ENCODE measurements at regions not wholly inside any gene's neighbourhood (a gene's known extent, or its start where the extent isn't known, plus 50 kb on each side); places are given as distances from the start of the nearest gene placed in this dataset.

DNA sequence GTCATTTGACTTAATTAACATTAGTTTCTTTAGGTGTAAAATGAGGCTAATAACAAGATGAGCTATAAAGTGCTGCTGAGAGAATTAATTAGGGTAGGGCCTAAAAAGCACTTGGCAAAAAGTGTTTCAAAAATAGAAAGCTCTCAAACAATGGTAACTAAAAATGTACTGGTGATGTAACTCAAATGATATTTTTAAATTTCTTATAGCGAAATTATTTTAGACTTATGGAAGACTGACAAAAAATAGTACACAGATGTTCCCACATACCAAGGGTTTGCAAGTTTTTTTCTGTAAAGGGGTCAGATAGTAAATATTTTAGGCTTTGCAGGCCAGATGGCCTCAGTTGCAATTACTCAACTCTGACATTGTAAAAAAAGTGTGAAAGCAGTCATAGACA is 190.7 kb upstream of the UFL1 start:
- no peaks in the 10 kb centered on the region for H3K79me2 ChIP-seq (ENCODE audit: control insufficient read depth, insufficient read depth, low read length)
- TF ChIP-seq MYC (IDR thresholded peaks at IDR 0.05; ENCODE audit: low read depth, low read length): no peak
- TF ChIP-seq EZH2 (IDR thresholded peaks at IDR 0.05; ENCODE audit: borderline replicate concordance, low read depth, low read length, severe bottlenecking): no peak
- no peak for TF ChIP-seq POLR2AphosphoS5 (IDR thresholded peaks at IDR 0.05; ENCODE audit: insufficient read depth, low read depth, low read length)
- no peak for TF ChIP-seq FOS (IDR thresholded peaks at IDR 0.05; ENCODE audit: borderline replicate concordance, insufficient read depth, low read length)
- no peak for TF ChIP-seq JUN (IDR thresholded peaks at IDR 0.05; ENCODE audit: borderline replicate concordance, insufficient read depth, insufficient read length, low read depth)
- TF ChIP-seq GATA2 (IDR thresholded peaks at IDR 0.05; ENCODE audit: insufficient read depth, insufficient read length, low read depth, low read length): no peak
- TF ChIP-seq POLR2A (IDR thresholded peaks at IDR 0.05; ENCODE audit: low read depth, low read length): no peak
- TF ChIP-seq, protein P1, sequence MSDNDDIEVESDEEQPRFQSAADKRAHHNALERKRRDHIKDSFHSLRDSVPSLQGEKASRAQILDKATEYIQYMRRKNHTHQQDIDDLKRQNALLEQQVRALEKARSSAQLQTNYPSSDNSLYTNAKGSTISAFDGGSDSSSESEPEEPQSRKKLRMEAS (IDR thresholded peaks at IDR 0.05; ENCODE audit: insufficient read depth, insufficient read length): no peak
- TF ChIP-seq, protein P2, sequence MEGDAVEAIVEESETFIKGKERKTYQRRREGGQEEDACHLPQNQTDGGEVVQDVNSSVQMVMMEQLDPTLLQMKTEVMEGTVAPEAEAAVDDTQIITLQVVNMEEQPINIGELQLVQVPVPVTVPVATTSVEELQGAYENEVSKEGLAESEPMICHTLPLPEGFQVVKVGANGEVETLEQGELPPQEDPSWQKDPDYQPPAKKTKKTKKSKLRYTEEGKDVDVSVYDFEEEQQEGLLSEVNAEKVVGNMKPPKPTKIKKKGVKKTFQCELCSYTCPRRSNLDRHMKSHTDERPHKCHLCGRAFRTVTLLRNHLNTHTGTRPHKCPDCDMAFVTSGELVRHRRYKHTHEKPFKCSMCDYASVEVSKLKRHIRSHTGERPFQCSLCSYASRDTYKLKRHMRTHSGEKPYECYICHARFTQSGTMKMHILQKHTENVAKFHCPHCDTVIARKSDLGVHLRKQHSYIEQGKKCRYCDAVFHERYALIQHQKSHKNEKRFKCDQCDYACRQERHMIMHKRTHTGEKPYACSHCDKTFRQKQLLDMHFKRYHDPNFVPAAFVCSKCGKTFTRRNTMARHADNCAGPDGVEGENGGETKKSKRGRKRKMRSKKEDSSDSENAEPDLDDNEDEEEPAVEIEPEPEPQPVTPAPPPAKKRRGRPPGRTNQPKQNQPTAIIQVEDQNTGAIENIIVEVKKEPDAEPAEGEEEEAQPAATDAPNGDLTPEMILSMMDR (IDR thresholded peaks at IDR 0.05; ENCODE audit: extremely low read depth in 1 of 2, insufficient read depth in 1 of 2, low read depth in 1 of 2, low read length in 2 of 2): no peak
- H3K4me1 ChIP-seq (ENCODE audit: control insufficient read depth, extremely low read depth, insufficient read depth, low read length): no peaks in the 10 kb centered on the region
- intact Hi-C loops (cut with micrococcal nuclease): no loop called here
- H3K27me3 ChIP-seq (ENCODE audit: control insufficient read depth in 2 of 2, insufficient read depth in 2 of 2, low read length in 2 of 2): no peaks in the 10 kb centered on the region
- no peak overlapping the region for H3K27ac ChIP-seq (ENCODE audit: insufficient read depth, low read depth, low read length)
- H3K9ac ChIP-seq (replicated peaks; ENCODE audit: extremely low read depth, insufficient read depth, low read length): no peak overlapping the region
- dilution Hi-C loops (cut with MboI; ENCODE audit: extremely low pct_ligation_motif_present, low sequenced_read_pairs): no loop called here
- no peaks in the 10 kb centered on the region for H3K9me1 ChIP-seq (replicated peaks; ENCODE audit: control insufficient read depth, extremely low read depth, insufficient read depth, low read length)
- H2AFZ ChIP-seq (ENCODE audit: low read depth, low read length): no peak overlapping the region
- POLR2A ChIA-PET: no interaction called here
- no peak overlapping the region for H3K4me2 ChIP-seq (ENCODE audit: insufficient read depth, low read length)
- FAIRE-seq (no peak), DNase-seq (ENCODE audit: low read depth, low spot score) (no peak)
- H3K36me3 ChIP-seq (ENCODE audit: control insufficient read depth in 2 of 2, extremely low read depth in 1 of 2, insufficient read depth in 2 of 2, low read length in 2 of 2): no peaks in the 10 kb centered on the region
- no peaks in the 10 kb centered on the region for H4K20me1 ChIP-seq (replicated peaks; ENCODE audit: control insufficient read depth, extremely low read depth, insufficient read depth, low read length)
- no peak overlapping the region for H3K4me3 ChIP-seq (replicated peaks in 1 of 3; ENCODE audit: insufficient read depth in 1 of 3, low read depth in 1 of 3, low read length in 3 of 3)
- no peaks in the 10 kb centered on the region for H3K9me3 ChIP-seq (replicated peaks; ENCODE audit: control insufficient read depth, insufficient read depth, low read length)
- CTCF ChIA-PET: no interaction called here
- no TSS peak for BruUV-seq (replicated peaks)
